ENCODE measurements at regions not wholly inside any gene's neighbourhood (a gene's known extent, or its start where the extent isn't known, plus 50 kb on each side); places are given as distances from the start of the nearest gene placed in this dataset.

DNA sequence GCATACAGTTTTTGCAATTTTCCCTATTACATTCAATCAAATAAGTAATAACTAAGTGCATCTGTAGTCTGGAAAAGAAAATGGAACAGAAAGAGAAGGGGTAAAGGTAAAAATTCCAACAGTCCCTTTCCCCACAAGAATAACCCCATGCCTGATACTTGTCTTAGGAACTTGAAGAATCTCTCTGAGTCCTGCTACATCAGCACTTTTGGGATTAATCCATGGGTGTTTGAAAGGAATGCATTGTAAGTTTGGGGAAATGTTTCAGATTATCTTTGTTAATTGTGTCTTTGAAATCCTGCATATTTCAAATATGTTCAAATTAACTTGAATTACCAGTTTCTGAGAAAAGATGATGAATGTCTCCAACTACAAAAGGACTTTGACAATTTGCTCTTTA lies 667.3 kb upstream of the PRKX start:
- H3K4me1 ChIP-seq (ENCODE audit: control insufficient read depth in 5 of 5, insufficient read depth in 5 of 5, low read length in 5 of 5), result no peaks in the 10 kb centered on the region
- no peak overlapping the region for H3K4me3 ChIP-seq
- peaks cover 0 to 5% (median 0%) of the 10 kb centered on the region in 4 donors for H3K9me3 ChIP-seq (ENCODE audit: control insufficient read depth in 4 of 4, insufficient read depth in 3 of 4, low read length in 3 of 4)
- peaks cover 0 to 12% (median 2%) of the 10 kb centered on the region in 3 donors for H3K27me3 ChIP-seq (ENCODE audit: control insufficient read depth in 3 of 3, insufficient read depth in 3 of 3, low read length in 2 of 3)
- no peak for TF ChIP-seq CTCF (IDR thresholded peaks at IDR 0.05; ENCODE audit: control extremely low read depth, extremely low read depth)
- H3K9ac ChIP-seq (ENCODE audit: insufficient read depth in 1 of 2, low read length in 2 of 2), result no peak overlapping the region
- ATAC-seq (ENCODE audit: insufficient read depth, low FRiP score), result no peak
- DNase-seq, result no peak
- H3K27ac ChIP-seq (ENCODE audit: low read depth in 1 of 2, low read length in 1 of 2), result no peak overlapping the region
- no peaks in the 10 kb centered on the region for H3K36me3 ChIP-seq (ENCODE audit: control insufficient read depth in 4 of 4, insufficient read depth in 4 of 4, low read length in 4 of 4)

- DNase-seq (no peak), ATAC-seq (ENCODE audit: insufficient read depth, low FRiP score) (no peak)
- Histone ChIP-seq H3K36me3 (ENCODE audit: control insufficient read depth in 4 of 4, insufficient read depth in 4 of 4, low read length in 4 of 4) (no peaks in the 10 kb centered on the region), H3K27me3 (ENCODE audit: control insufficient read depth in 3 of 3, insufficient read depth in 3 of 3, low read length in 2 of 3) (peaks cover 0 to 9% (median 2%) of the 10 kb centered on the region in 3 donors), H3K27ac (ENCODE audit: low read depth in 1 of 2, low read length in 1 of 2) (no peak overlapping the region), H3K9ac (ENCODE audit: insufficient read depth in 1 of 2, low read length in 2 of 2) (no peak overlapping the region), H3K4me3 (no peak overlapping the region), H3K9me3 (ENCODE audit: control insufficient read depth in 4 of 4, insufficient read depth in 3 of 4, low read length in 3 of 4) (peaks cover 0 to 5% (median 0%) of the 10 kb centered on the region in 4 donors), H3K4me1 (ENCODE audit: control insufficient read depth in 5 of 5, insufficient read depth in 5 of 5, low read length in 5 of 5) (no peaks in the 10 kb centered on the region)
- TF ChIP-seq CTCF (IDR thresholded peaks at IDR 0.05; ENCODE audit: control extremely low read depth, extremely low read depth), result no peak
- 96 to 100% methylated on average over 1 of the region's 1 CpG for WGBS, 2 donors
Measured at GRCh38 chrX:4379071-4379470, 665.6 kb upstream of the PRKX start.

DNA sequence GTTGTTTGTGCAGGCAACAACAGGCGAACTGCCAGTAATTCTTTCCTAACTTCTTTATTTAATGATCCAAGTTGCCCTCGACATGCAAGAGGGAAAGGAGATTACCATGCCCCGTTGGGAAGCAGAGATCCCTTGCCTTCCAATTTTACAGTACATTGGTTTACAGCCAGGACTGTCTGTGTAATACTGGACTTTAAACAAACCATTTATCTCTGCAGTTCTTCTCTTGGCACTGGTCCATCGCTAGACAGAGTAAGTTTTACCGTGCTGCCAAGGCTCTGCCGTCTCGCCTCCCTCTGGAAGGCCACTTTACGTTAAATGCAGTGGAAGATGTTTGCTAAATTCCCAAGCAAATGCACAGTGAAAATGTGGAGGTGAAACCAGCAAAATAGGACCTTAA lies 660.3 kb upstream of the PRKX start:
- H3K27me3 ChIP-seq (ENCODE audit: control insufficient read depth in 3 of 3, insufficient read depth in 3 of 3, low read length in 2 of 3), result peaks cover 0 to 15% (median 0%) of the 10 kb centered on the region in 3 donors
- 72 to 77% methylated on average over 8 of the region's 8 CpGs for WGBS, 2 donors
- no peak overlapping the region for H3K4me3 ChIP-seq
- no peaks in the 10 kb centered on the region for H3K4me1 ChIP-seq (ENCODE audit: control insufficient read depth in 5 of 5, insufficient read depth in 5 of 5, low read length in 5 of 5)
- H3K36me3 ChIP-seq (ENCODE audit: control insufficient read depth in 4 of 4, insufficient read depth in 4 of 4, low read length in 4 of 4), result no peaks in the 10 kb centered on the region
- ATAC-seq (ENCODE audit: insufficient read depth, low FRiP score) (no peak), DNase-seq (no peak)
- no peak overlapping the region for H3K9ac ChIP-seq (ENCODE audit: insufficient read depth in 1 of 2, low read length in 2 of 2)
- TF ChIP-seq CTCF (IDR thresholded peaks at IDR 0.05; ENCODE audit: control extremely low read depth, extremely low read depth), result no peak
- peaks cover 0 to 5% (median 0%) of the 10 kb centered on the region in 4 donors for H3K9me3 ChIP-seq (ENCODE audit: control insufficient read depth in 4 of 4, insufficient read depth in 3 of 4, low read length in 3 of 4)
- no peak overlapping the region for H3K27ac ChIP-seq (ENCODE audit: low read depth in 1 of 2, low read length in 1 of 2)

- H3K4me1 ChIP-seq (ENCODE audit: control insufficient read depth in 5 of 5, insufficient read depth in 5 of 5, low read length in 5 of 5), result no peaks in the 10 kb centered on the region
Measured at GRCh38 chrX:4358577-4358976, 645.1 kb upstream of the PRKX start.

More at GRCh38 chrX:4358577-4358976, 645.1 kb upstream of the PRKX start:
- DNase-seq, result no peak
- Histone ChIP-seq H3K27ac (ENCODE audit: low read depth in 1 of 2, low read length in 1 of 2) (no peak overlapping the region), H3K9ac (ENCODE audit: insufficient read depth in 1 of 2, low read length in 2 of 2) (no peak overlapping the region), H3K36me3 (ENCODE audit: control insufficient read depth in 4 of 4, insufficient read depth in 4 of 4, low read length in 4 of 4) (no peaks in the 10 kb centered on the region), H3K9me3 (ENCODE audit: control insufficient read depth in 4 of 4, insufficient read depth in 3 of 4, low read length in 3 of 4) (no peaks in the 10 kb centered on the region), H3K27me3 (ENCODE audit: control insufficient read depth in 3 of 3, insufficient read depth in 3 of 3, low read length in 2 of 3) (peaks cover 0 to 7% (median 3%) of the 10 kb centered on the region in 3 donors), H3K4me3 (no peak overlapping the region)
- TF ChIP-seq CTCF (IDR thresholded peaks at IDR 0.05; ENCODE audit: control extremely low read depth, extremely low read depth), result no peak
- WGBS, 2 donors, result 85 to 87% methylated on average over 3 of the region's 3 CpGs
- no peak for ATAC-seq (ENCODE audit: insufficient read depth, low FRiP score)

Data from lung (tissue), 11 donors.